GM12874 (cell line): ENCODE measurements at regions not wholly inside any gene's neighbourhood (a gene's known extent, or its start where the extent isn't known, plus 50 kb on each side); places are given as distances from the start of the nearest gene placed in this dataset.

Source experiments
- TF ChIP-seq, protein P1 (sequence below): IDR thresholded peaks from 2 replicates; pipeline ENCODE4 v1.5.1; 2011; ENCODE audit warnings: low read depth, mild to moderate bottlenecking, control low read depth, low read length, moderate library complexity; ENCODE audit not compliant: insufficient read depth

DNA sequence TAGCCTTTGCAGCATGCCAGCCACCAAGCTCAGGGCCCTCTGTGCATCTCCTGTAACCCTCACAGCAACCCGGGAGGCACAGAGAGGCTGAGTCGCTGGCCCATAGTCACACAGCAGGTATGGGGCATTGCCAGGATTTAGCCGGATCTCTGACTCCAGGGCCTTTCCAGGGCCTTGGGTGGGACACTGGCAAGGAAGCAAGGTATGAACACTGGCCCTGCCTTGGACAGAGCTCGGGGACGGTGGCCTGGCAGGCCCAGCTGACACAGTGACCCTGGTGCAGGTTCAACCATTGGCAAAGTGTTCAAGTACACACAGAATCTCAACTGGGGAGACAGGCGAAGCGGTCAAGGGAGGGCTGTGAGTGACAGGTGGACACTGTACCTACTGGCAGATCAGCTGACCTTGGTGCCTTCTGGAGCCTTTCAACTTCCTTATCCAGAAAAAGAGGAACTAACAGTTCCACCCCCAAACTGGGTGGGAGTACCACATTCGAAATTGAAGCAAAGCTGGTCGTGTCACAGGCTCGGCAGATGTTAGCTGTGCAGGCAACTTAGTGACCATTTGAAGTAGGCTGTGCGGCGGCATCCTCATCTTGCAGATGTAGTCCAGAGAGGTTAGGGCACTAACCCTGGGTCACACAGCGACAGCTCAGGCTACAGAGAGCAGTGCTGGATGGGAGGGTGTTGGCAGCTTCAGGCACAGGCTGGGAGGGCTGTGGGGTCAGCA lies 287.4 kb downstream of the SEC14L1 start:
- TF ChIP-seq, protein P1, sequence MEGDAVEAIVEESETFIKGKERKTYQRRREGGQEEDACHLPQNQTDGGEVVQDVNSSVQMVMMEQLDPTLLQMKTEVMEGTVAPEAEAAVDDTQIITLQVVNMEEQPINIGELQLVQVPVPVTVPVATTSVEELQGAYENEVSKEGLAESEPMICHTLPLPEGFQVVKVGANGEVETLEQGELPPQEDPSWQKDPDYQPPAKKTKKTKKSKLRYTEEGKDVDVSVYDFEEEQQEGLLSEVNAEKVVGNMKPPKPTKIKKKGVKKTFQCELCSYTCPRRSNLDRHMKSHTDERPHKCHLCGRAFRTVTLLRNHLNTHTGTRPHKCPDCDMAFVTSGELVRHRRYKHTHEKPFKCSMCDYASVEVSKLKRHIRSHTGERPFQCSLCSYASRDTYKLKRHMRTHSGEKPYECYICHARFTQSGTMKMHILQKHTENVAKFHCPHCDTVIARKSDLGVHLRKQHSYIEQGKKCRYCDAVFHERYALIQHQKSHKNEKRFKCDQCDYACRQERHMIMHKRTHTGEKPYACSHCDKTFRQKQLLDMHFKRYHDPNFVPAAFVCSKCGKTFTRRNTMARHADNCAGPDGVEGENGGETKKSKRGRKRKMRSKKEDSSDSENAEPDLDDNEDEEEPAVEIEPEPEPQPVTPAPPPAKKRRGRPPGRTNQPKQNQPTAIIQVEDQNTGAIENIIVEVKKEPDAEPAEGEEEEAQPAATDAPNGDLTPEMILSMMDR = no peak

GRCh38 chr17:77428749-77429368 lies 288.1 kb downstream of the SEC14L1 start:
- TF ChIP-seq, protein P1 = no peak

DNA sequence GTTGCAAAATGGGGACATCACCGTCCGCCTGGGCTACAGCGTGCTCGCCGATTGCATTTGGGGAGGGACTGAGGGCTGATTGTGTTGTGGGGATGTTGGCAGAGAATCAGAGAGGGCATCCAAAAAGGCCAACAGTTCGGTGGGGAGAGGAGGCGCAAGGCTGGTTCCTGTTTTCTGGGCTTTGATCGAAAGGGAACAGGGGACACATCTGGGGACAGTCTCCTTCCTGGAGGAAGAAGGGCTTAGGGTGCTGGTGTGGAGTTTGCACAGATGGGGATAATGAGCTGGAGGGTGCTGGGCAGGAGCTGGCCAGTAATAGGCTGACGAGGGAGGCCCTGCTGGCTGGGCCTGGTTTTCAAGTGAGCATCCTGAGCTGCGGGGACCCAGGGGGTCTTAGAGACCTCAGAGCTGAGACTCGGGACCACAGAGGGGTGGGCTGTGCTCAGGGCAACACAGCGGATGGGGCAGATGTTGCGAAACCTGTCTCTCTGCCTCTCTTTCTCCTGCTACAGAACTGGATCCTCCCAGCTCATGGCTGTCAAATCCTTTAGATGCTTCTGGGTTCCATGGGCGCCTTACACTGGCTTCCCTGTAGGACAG lies 288.7 kb downstream of the SEC14L1 start:
- TF ChIP-seq, protein P1 = no peak

- TF ChIP-seq, protein P1 = peak; percentile 84
Observed at GRCh38 chr17:77429969-77430752, 289.4 kb downstream of the SEC14L1 start.

DNA sequence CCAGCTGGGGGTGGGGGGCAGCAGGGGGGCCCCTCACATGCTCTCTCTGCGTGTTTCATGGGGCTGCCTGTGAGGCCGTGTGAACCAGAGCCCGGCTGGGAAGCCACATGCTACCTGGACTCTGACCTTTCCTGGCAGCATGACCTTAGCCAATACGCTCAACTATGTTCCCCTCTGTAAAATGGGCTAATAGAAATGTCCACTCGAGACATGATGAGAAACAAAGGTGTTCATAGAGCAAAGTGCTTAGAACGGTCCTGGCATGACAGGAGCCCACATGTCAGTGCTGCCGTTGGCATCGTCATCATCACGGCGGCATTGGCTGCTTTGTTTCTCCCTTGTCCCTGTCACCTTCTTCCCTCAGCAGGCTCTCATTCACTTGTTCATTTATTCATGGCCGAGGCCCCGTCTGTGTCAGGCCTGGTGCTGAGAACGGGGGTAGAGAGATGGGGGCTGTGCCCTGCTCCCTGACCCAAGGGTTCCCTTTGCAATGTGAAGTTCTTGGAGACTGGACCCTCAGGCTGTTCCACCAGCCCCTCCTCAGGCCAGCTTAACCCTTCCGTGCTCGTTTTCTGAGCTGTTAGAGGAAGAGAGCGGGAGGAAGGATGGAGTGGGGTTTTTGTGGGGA lies 291.4 kb downstream of the SEC14L1 start:
- TF ChIP-seq, protein P1 = no peak

- TF ChIP-seq, protein P1 = no peak
Observed at GRCh38 chr17:77432742-77433141, 292.0 kb downstream of the SEC14L1 start.
